ENCODE measurements at regions not wholly inside any gene's neighbourhood (a gene's known extent, or its start where the extent isn't known, plus 50 kb on each side); places are given as distances from the start of the nearest gene placed in this dataset.

DNA sequence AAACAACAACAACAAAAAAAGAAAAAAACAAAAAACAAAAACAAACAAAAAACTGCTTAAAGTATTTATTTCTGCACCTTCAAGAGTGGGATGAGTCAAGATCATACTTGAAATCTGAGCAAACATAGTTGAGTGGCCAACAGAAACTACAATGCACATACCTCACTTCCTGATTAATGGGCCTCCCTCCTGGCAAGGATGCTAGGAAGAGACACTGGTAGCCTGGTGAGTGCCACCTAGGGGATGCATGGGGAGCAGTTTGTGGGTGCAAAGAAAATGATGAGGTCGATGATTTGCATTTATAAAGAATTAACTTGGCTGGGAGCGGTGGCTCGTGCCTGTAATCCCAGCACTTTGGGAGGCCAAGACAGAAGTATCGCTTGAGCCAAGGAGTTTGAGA, 808.1 kb downstream of the MAFB start:
- H2AK5ac ChIP-seq (ENCODE audit: low read depth, low read length) = no peak overlapping the region
- H3K9ac ChIP-seq (ENCODE audit: low read depth, low read length, poor library complexity) = no peak overlapping the region
- DNase-seq (ENCODE audit: low spot score) = no peak
- H3K27ac ChIP-seq (replicated peaks; ENCODE audit: low read length) = no peak overlapping the region
- no peaks in the 10 kb centered on the region for H3K36me3 ChIP-seq (replicated peaks in 1 of 2; ENCODE audit: control insufficient read depth in 2 of 2, insufficient read depth in 2 of 2, low read length in 2 of 2)
- no peak overlapping the region for H2BK12ac ChIP-seq (ENCODE audit: low read length)
- no peak overlapping the region for H2AFZ ChIP-seq (ENCODE audit: low read length)
- no peak overlapping the region for H3K4me2 ChIP-seq (ENCODE audit: insufficient read depth, low read length, poor library complexity, severe bottlenecking)
- no peak overlapping the region for H4K8ac ChIP-seq (ENCODE audit: low read depth, low read length)
- no peak overlapping the region for H3K4ac ChIP-seq (ENCODE audit: low read length)
- H2BK5ac ChIP-seq (ENCODE audit: low read length) = no peak overlapping the region
- H3K18ac ChIP-seq (ENCODE audit: low read length) = no peak overlapping the region
- peaks cover 0 to 7% of the 10 kb centered on the region in 2 donors for H3K4me1 ChIP-seq (ENCODE audit: control insufficient read depth in 2 of 2, insufficient read depth in 1 of 2, low read depth in 1 of 2, low read length in 2 of 2)
- no CpG with 5 or more reads among the region's 4 CpGs for whole genome bisulfite sequencing, 2 donors (ENCODE audit: extremely low coverage in 2 of 2, insufficient read length in 2 of 2, insufficient replicate concordance in 1 of 2)
- H3K4me3 ChIP-seq (ENCODE audit: low read length in 2 of 2) = no peak overlapping the region
- H3K23ac ChIP-seq (ENCODE audit: low read depth, low read length, poor library complexity) = no peak overlapping the region
- H4K91ac ChIP-seq (ENCODE audit: low read depth, low read length, poor library complexity) = no peak overlapping the region
- H3K79me1 ChIP-seq (ENCODE audit: low read depth, low read length) = no peaks in the 10 kb centered on the region
- H3K27me3 ChIP-seq (ENCODE audit: control insufficient read depth in 3 of 3, insufficient read depth in 3 of 3, low read depth in 1 of 3, low read length in 3 of 3) = peaks cover 0 to 13% (median 0%) of the 10 kb centered on the region in 3 experiments
- no peak overlapping the region for H3K14ac ChIP-seq (ENCODE audit: low read length)
- no peak overlapping the region for H2BK15ac ChIP-seq (ENCODE audit: low read length)
- H2BK120ac ChIP-seq (ENCODE audit: low read depth, low read length) = no peak overlapping the region
- no peaks in the 10 kb centered on the region for H3K9me3 ChIP-seq (replicated peaks in 1 of 2; ENCODE audit: control insufficient read depth in 2 of 2, insufficient read depth in 1 of 2, low read depth in 1 of 2, low read length in 2 of 2)

DNA sequence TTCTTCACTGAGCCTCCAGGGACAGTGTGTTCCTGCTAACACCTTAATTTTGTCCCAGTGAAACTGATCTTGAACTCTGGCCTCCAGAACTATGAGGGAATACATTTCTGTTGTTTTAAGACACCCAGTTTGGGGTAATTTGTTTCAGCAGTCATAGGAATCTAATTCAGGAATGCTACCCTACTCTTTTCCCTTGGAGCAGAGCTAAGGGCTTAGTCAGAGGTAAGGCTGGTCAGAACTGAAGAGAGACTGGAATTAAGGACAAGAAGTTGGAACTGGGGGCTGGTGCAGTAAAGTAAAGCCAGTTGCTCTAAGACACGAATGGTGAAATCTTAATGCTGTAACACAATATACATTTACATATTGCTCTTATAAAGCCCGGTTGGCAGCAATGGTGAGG, 809.7 kb downstream of the MAFB start:
- Histone ChIP-seq H2AK5ac (ENCODE audit: low read depth, low read length) (no peak overlapping the region), H3K4me3 (ENCODE audit: low read length in 2 of 2) (no peak overlapping the region), H2BK120ac (ENCODE audit: low read depth, low read length) (no peak overlapping the region), H2BK5ac (ENCODE audit: low read length) (no peak overlapping the region), H2BK15ac (ENCODE audit: low read length) (no peak overlapping the region), H3K23ac (ENCODE audit: low read depth, low read length, poor library complexity) (no peak overlapping the region), H4K91ac (ENCODE audit: low read depth, low read length, poor library complexity) (no peak overlapping the region), H3K9me3 (replicated peaks in 1 of 2; ENCODE audit: control insufficient read depth in 2 of 2, insufficient read depth in 1 of 2, low read depth in 1 of 2, low read length in 2 of 2) (no peaks in the 10 kb centered on the region), H2AFZ (ENCODE audit: low read length) (no peak overlapping the region), H3K27ac (replicated peaks; ENCODE audit: low read length) (no peak overlapping the region), H3K9ac (ENCODE audit: low read depth, low read length, poor library complexity) (no peak overlapping the region), H3K4ac (ENCODE audit: low read length) (no peak overlapping the region), H3K14ac (ENCODE audit: low read length) (no peak overlapping the region), H3K18ac (ENCODE audit: low read length) (no peak overlapping the region), H3K4me1 (ENCODE audit: control insufficient read depth in 2 of 2, insufficient read depth in 1 of 2, low read depth in 1 of 2, low read length in 2 of 2) (peaks cover 0 to 7% of the 10 kb centered on the region in 2 donors), H3K27me3 (ENCODE audit: control insufficient read depth in 3 of 3, insufficient read depth in 3 of 3, low read depth in 1 of 3, low read length in 3 of 3) (peaks cover 0 to 16% (median 0%) of the 10 kb centered on the region in 3 experiments), H2BK12ac (ENCODE audit: low read length) (no peak overlapping the region), H4K8ac (ENCODE audit: low read depth, low read length) (no peak overlapping the region), H3K36me3 (replicated peaks in 1 of 2; ENCODE audit: control insufficient read depth in 2 of 2, insufficient read depth in 2 of 2, low read length in 2 of 2) (no peaks in the 10 kb centered on the region), H3K4me2 (ENCODE audit: insufficient read depth, low read length, poor library complexity, severe bottlenecking) (no peak overlapping the region), H3K79me1 (ENCODE audit: low read depth, low read length) (no peaks in the 10 kb centered on the region)
- no peak for DNase-seq (ENCODE audit: low spot score)
- WGBS, 2 donors (ENCODE audit: extremely low coverage in 2 of 2, insufficient read length in 2 of 2, insufficient replicate concordance in 1 of 2) = no CpG with 5 or more reads among the region's 2 CpGs

DNA sequence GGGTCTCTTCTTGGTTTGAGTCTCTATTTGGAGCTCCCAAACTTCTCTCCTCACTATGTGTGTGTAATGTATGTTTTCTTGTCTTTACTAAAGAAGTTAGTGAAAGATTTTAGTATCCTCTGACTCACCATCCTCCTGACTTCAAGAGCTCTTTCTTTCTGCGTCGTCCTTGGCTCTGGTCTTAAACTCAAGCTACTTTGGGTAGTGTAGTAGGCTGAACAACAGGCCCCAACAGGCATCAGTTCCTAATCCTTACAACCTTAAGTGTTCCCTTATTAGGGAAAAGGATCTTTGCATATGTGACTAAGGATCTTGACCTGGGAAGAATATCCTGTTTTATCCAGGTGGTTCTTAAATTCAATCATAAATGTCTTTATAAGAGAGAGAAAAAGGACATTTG, 810.2 kb downstream of the MAFB start:
- Histone ChIP-seq H3K9ac (ENCODE audit: low read depth, low read length, poor library complexity) (no peak overlapping the region), H2BK12ac (ENCODE audit: low read length) (no peak overlapping the region), H2BK5ac (ENCODE audit: low read length) (no peak overlapping the region), H3K14ac (ENCODE audit: low read length) (no peak overlapping the region), H4K91ac (ENCODE audit: low read depth, low read length, poor library complexity) (no peak overlapping the region), H2BK15ac (ENCODE audit: low read length) (no peak overlapping the region), H2AFZ (ENCODE audit: low read length) (no peak overlapping the region), H3K4me3 (ENCODE audit: low read length in 2 of 2) (no peak overlapping the region), H3K9me3 (replicated peaks in 1 of 2; ENCODE audit: control insufficient read depth in 2 of 2, insufficient read depth in 1 of 2, low read depth in 1 of 2, low read length in 2 of 2) (no peaks in the 10 kb centered on the region), H2AK5ac (ENCODE audit: low read depth, low read length) (no peak overlapping the region), H3K4ac (ENCODE audit: low read length) (no peak overlapping the region), H3K23ac (ENCODE audit: low read depth, low read length, poor library complexity) (no peak overlapping the region), H3K36me3 (replicated peaks in 1 of 2; ENCODE audit: control insufficient read depth in 2 of 2, insufficient read depth in 2 of 2, low read length in 2 of 2) (no peaks in the 10 kb centered on the region), H3K27ac (replicated peaks; ENCODE audit: low read length) (no peak overlapping the region), H2BK120ac (ENCODE audit: low read depth, low read length) (no peak overlapping the region), H3K79me1 (ENCODE audit: low read depth, low read length) (no peaks in the 10 kb centered on the region), H3K27me3 (ENCODE audit: control insufficient read depth in 3 of 3, insufficient read depth in 3 of 3, low read depth in 1 of 3, low read length in 3 of 3) (peaks cover 0 to 16% (median 0%) of the 10 kb centered on the region in 3 experiments), H3K4me2 (ENCODE audit: insufficient read depth, low read length, poor library complexity, severe bottlenecking) (no peak overlapping the region), H3K4me1 (ENCODE audit: control insufficient read depth in 2 of 2, insufficient read depth in 1 of 2, low read depth in 1 of 2, low read length in 2 of 2) (peaks cover 0 to 7% of the 10 kb centered on the region in 2 donors), H4K8ac (ENCODE audit: low read depth, low read length) (no peak overlapping the region), H3K18ac (ENCODE audit: low read length) (no peak overlapping the region)
- no peak for DNase-seq (ENCODE audit: low spot score)
- no CpG with 5 or more reads among the region's 2 CpGs for whole genome bisulfite sequencing, 2 donors (ENCODE audit: extremely low coverage in 2 of 2, insufficient read length in 2 of 2, insufficient replicate concordance in 1 of 2)

DNA sequence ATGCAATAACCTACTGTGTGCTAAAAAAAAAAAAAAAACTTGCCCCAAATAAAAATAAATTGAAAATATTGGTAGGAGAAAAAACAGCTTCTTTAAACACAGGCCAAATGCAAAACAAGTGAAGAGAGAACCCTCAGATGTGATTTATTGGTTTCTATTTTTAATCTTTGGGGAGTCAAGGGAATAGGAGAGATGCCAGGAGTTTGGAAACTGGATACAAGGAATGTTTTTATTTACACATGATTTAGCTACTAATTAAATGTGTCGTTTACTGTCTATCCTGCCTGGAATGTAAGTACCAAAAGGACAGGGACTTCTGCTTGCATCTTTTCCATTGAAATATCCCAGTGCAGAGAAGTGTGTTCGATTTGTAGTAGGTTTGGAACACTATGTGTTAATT, 810.7 kb downstream of the MAFB start:
- DNase-seq (ENCODE audit: low spot score) = no peak
- H3K27ac ChIP-seq (replicated peaks; ENCODE audit: low read length) = no peak overlapping the region
- peaks cover 0 to 16% (median 0%) of the 10 kb centered on the region in 3 experiments for H3K27me3 ChIP-seq (ENCODE audit: control insufficient read depth in 3 of 3, insufficient read depth in 3 of 3, low read depth in 1 of 3, low read length in 3 of 3)
- no peak overlapping the region for H3K4me3 ChIP-seq (ENCODE audit: low read length in 2 of 2)
- H3K79me1 ChIP-seq (ENCODE audit: low read depth, low read length) = no peaks in the 10 kb centered on the region
- no peak overlapping the region for H2BK15ac ChIP-seq (ENCODE audit: low read length)
- H2AK5ac ChIP-seq (ENCODE audit: low read depth, low read length) = no peak overlapping the region
- H3K4me2 ChIP-seq (ENCODE audit: insufficient read depth, low read length, poor library complexity, severe bottlenecking) = no peak overlapping the region
- H2AFZ ChIP-seq (ENCODE audit: low read length) = no peak overlapping the region
- no CpG with 5 or more reads among the region's 2 CpGs for WGBS, 2 donors (ENCODE audit: extremely low coverage in 2 of 2, insufficient read length in 2 of 2, insufficient replicate concordance in 1 of 2)
- H3K4ac ChIP-seq (ENCODE audit: low read length) = no peak overlapping the region
- no peaks in the 10 kb centered on the region for H3K36me3 ChIP-seq (replicated peaks in 1 of 2; ENCODE audit: control insufficient read depth in 2 of 2, insufficient read depth in 2 of 2, low read length in 2 of 2)
- no peaks in the 10 kb centered on the region for H3K9me3 ChIP-seq (replicated peaks in 1 of 2; ENCODE audit: control insufficient read depth in 2 of 2, insufficient read depth in 1 of 2, low read depth in 1 of 2, low read length in 2 of 2)
- H4K91ac ChIP-seq (ENCODE audit: low read depth, low read length, poor library complexity) = no peak overlapping the region
- H3K9ac ChIP-seq (ENCODE audit: low read depth, low read length, poor library complexity) = no peak overlapping the region
- H3K23ac ChIP-seq (ENCODE audit: low read depth, low read length, poor library complexity) = no peak overlapping the region
- H3K18ac ChIP-seq (ENCODE audit: low read length) = no peak overlapping the region
- H3K4me1 ChIP-seq (ENCODE audit: control insufficient read depth in 2 of 2, insufficient read depth in 1 of 2, low read depth in 1 of 2, low read length in 2 of 2) = peaks cover 0 to 7% of the 10 kb centered on the region in 2 donors
- no peak overlapping the region for H3K14ac ChIP-seq (ENCODE audit: low read length)
- no peak overlapping the region for H4K8ac ChIP-seq (ENCODE audit: low read depth, low read length)
- no peak overlapping the region for H2BK120ac ChIP-seq (ENCODE audit: low read depth, low read length)
- H2BK12ac ChIP-seq (ENCODE audit: low read length) = no peak overlapping the region
- no peak overlapping the region for H2BK5ac ChIP-seq (ENCODE audit: low read length)

All from neuronal stem cell (in vitro differentiated cells).